HEK293 (cell line): ENCODE measurements at regions not wholly inside any gene's neighbourhood (a gene's known extent, or its start where the extent isn't known, plus 50 kb on each side); places are given as distances from the start of the nearest gene placed in this dataset.

Source experiments
- CTCF ChIA-PET: fragments of 350-600 bp; formaldehyde crosslinking; extraction: SDS; loops from one replicate; lab custom pipeline; 2021; ENCODE audit warnings: antibody characterized with exemption; lab: Yijun Ruan, JAX
- POLR2A ChIA-PET: fragments of 300-600 bp; formaldehyde crosslinking; extraction: SDS; loops from one replicate; lab custom pipeline; 2020; ENCODE audit warnings: antibody characterized with exemption, inconsistent platforms; lab: Yijun Ruan, JAX
- H3K27ac ChIP-seq: fragments of 200-500 bp; sonication (Bioruptor generic); 2 replicates; pipeline ENCODE4 v1.5.1; 2014; ENCODE audit warnings: low read depth, low read length, control low read depth, inconsistent platforms; ENCODE audit errors: extremely low read depth
- H3K36me3 ChIP-seq, 2 experiments: fragments of 200-500 bp in 1 of 2; sonication (Bioruptor generic) in 1 of 2; 1 replicate in 1 of 2; 2 replicates in 1 of 2; pipeline ENCODE4 v1.5.1; 2014 to 2017; ENCODE audit warnings: inconsistent platforms in 2 of 2, low read length in 2 of 2; ENCODE audit not compliant: control insufficient read depth in 2 of 2, insufficient read depth in 1 of 2
- H3K4me1 ChIP-seq: fragments of 200-500 bp; sonication (Bioruptor generic); 2 replicates; pipeline ENCODE4 v1.5.1; 2014; ENCODE audit warnings: mild to moderate bottlenecking, low read length, inconsistent platforms; ENCODE audit not compliant: control insufficient read depth, insufficient read depth
- H3K4me3 ChIP-seq: 2 replicates; pipeline ENCODE4 v1.5.1; 2011; ENCODE audit warnings: low read depth, mild to moderate bottlenecking, control low read depth, low read length, moderate library complexity
- H3K9me3 ChIP-seq: fragments of 200-500 bp; sonication (Bioruptor generic); 2 replicates; pipeline ENCODE4 v1.5.1; 2014; ENCODE audit warnings: low read depth, low read length, inconsistent platforms; ENCODE audit not compliant: control insufficient read depth, insufficient read depth
- BCL11B ChIP-seq: fragments of 450-650 bp; formaldehyde crosslinking; IDR thresholded peaks from 2 replicates; pipeline ENCODE4 v1.5.1; 2016; ENCODE audit warnings: low read depth, missing biosample characterization, missing genetic modification characterization
- FEZF1 ChIP-seq: fragments of 450-650 bp; formaldehyde crosslinking; IDR thresholded peaks from 2 replicates; pipeline ENCODE4 v1.5.1; 2016; ENCODE audit warnings: missing biosample characterization, missing genetic modification characterization
- HOXA7 ChIP-seq: sonication (generic); formaldehyde crosslinking; IDR thresholded peaks from 2 replicates; pipeline ENCODE4 v1.8.1; 2022; ENCODE audit warnings: missing genetic modification reagents, borderline replicate concordance
- KLF17 ChIP-seq: fragments of 450-650 bp; formaldehyde crosslinking; IDR thresholded peaks from 2 replicates; pipeline ENCODE4 v1.5.1; 2016; ENCODE audit warnings: missing biosample characterization, missing genetic modification characterization
- KLF7 ChIP-seq: fragments of 450-650 bp; formaldehyde crosslinking; IDR thresholded peaks from 2 replicates; pipeline ENCODE4 v1.5.1; 2016; ENCODE audit warnings: missing biosample characterization, missing genetic modification characterization, borderline replicate concordance
- SP7 ChIP-seq: fragments of 450-650 bp; formaldehyde crosslinking; IDR thresholded peaks from 2 replicates; pipeline ENCODE4 v1.5.1; 2016; ENCODE audit warnings: missing biosample characterization, missing genetic modification characterization
- YY1 ChIP-seq: fragments of 450-650 bp; formaldehyde crosslinking; IDR thresholded peaks from 2 replicates; pipeline ENCODE4 v1.5.1; 2018; ENCODE audit warnings: missing biosample characterization, missing genetic modification characterization
- ZBTB7A ChIP-seq: fragments of 450-650 bp; formaldehyde crosslinking; IDR thresholded peaks from 2 replicates; pipeline ENCODE4 v1.5.1; 2016; ENCODE audit warnings: low read depth, missing biosample characterization, missing genetic modification characterization
- ZNF133 ChIP-seq: fragments of 450-650 bp; formaldehyde crosslinking; IDR thresholded peaks from 2 replicates; pipeline ENCODE4 v1.5.1; 2016; ENCODE audit warnings: missing biosample characterization, missing genetic modification characterization
- ZNF157 ChIP-seq: fragments of 450-650 bp; formaldehyde crosslinking; IDR thresholded peaks from 2 replicates; pipeline ENCODE4 v1.5.1; 2016; ENCODE audit warnings: missing biosample characterization, missing genetic modification characterization
- ZNF404 ChIP-seq: fragments of 450-650 bp; formaldehyde crosslinking; IDR thresholded peaks from 2 replicates; pipeline ENCODE4 v1.5.1; 2017; ENCODE audit warnings: missing biosample characterization, missing genetic modification characterization
- ZNF501 ChIP-seq: fragments of 450-650 bp; formaldehyde crosslinking; IDR thresholded peaks from 2 replicates; pipeline ENCODE4 v1.5.1; 2016; ENCODE audit warnings: missing biosample characterization, missing genetic modification characterization
- ZNF521 ChIP-seq: fragments of 450-650 bp; formaldehyde crosslinking; IDR thresholded peaks from 2 replicates; pipeline ENCODE4 v1.5.1; 2017; ENCODE audit warnings: missing biosample characterization, mild to moderate bottlenecking, missing genetic modification characterization
- ZNF654 ChIP-seq: fragments of 450-650 bp; formaldehyde crosslinking; IDR thresholded peaks from 2 replicates; pipeline ENCODE4 v1.5.1; 2016; ENCODE audit warnings: low read depth, missing biosample characterization, missing genetic modification characterization
- ZNF658 ChIP-seq: fragments of 450-650 bp; formaldehyde crosslinking; IDR thresholded peaks from 2 replicates; pipeline ENCODE4; 2016; ENCODE audit warnings: missing biosample characterization, missing genetic modification characterization
- ZNF664 ChIP-seq: fragments of 450-650 bp; formaldehyde crosslinking; IDR thresholded peaks from 2 replicates; pipeline ENCODE4 v1.5.1; 2016; ENCODE audit warnings: missing biosample characterization, missing genetic modification characterization
- ZNF76 ChIP-seq: fragments of 450-650 bp; formaldehyde crosslinking; IDR thresholded peaks from 2 replicates; pipeline ENCODE4; 2016; ENCODE audit warnings: low read depth, missing biosample characterization, missing genetic modification characterization, borderline replicate concordance
- ZNF768 ChIP-seq: fragments of 450-650 bp; formaldehyde crosslinking; IDR thresholded peaks from 2 replicates; pipeline ENCODE4 v1.5.1; 2018; ENCODE audit warnings: missing biosample characterization, mild to moderate bottlenecking, missing genetic modification characterization
- ZNF776 ChIP-seq: fragments of 450-650 bp; formaldehyde crosslinking; IDR thresholded peaks from 2 replicates; pipeline ENCODE4 v1.5.0; 2017; ENCODE audit warnings: missing biosample characterization, missing genetic modification characterization, borderline replicate concordance
- ZNF777 ChIP-seq: fragments of 450-650 bp; formaldehyde crosslinking; IDR thresholded peaks from 2 replicates; pipeline ENCODE4 v1.5.1; 2017; ENCODE audit warnings: missing biosample characterization, missing genetic modification characterization, borderline replicate concordance
- ZNF785 ChIP-seq: fragments of 450-650 bp; formaldehyde crosslinking; IDR thresholded peaks from 2 replicates; pipeline ENCODE4 v1.5.1; 2016; ENCODE audit warnings: missing biosample characterization, missing genetic modification characterization
- ZNF792 ChIP-seq: fragments of 450-650 bp; formaldehyde crosslinking; IDR thresholded peaks from 2 replicates; pipeline ENCODE4 v1.5.1; 2016; ENCODE audit warnings: missing biosample characterization, missing genetic modification characterization
- TF ChIP-seq, protein P1 (sequence below): fragments of 450-650 bp; formaldehyde crosslinking; IDR thresholded peaks from 2 replicates; pipeline ENCODE4 v1.5.1; 2016; ENCODE audit warnings: missing biosample characterization, missing genetic modification characterization
- TF ChIP-seq, protein P2 (sequence below): IDR thresholded peaks from 2 replicates; pipeline ENCODE4 v1.6.1; 2011; ENCODE audit warnings: mild to moderate bottlenecking, low read depth, low read length, borderline replicate concordance
- TF ChIP-seq, protein P3 (sequence below): fragments of 450-650 bp; IDR thresholded peaks from 2 replicates; pipeline ENCODE4 v1.5.1; 2018; ENCODE audit warnings: missing biosample characterization, mild to moderate bottlenecking, missing genetic modification characterization
- TF ChIP-seq, protein P4 (sequence below): fragments of 450-650 bp; formaldehyde crosslinking; IDR thresholded peaks from 2 replicates; pipeline ENCODE4 v1.5.1; 2016; ENCODE audit warnings: missing biosample characterization, missing genetic modification characterization, borderline replicate concordance

- H3K9me3 ChIP-seq = no peaks in the 10 kb centered on the region
- H3K4me1 ChIP-seq = no peaks in the 10 kb centered on the region
- TF ChIP-seq ZNF768 (tag by site-specific recombination) = no peak
- no peak for TF ChIP-seq ZNF658
- TF ChIP-seq, protein P1, sequence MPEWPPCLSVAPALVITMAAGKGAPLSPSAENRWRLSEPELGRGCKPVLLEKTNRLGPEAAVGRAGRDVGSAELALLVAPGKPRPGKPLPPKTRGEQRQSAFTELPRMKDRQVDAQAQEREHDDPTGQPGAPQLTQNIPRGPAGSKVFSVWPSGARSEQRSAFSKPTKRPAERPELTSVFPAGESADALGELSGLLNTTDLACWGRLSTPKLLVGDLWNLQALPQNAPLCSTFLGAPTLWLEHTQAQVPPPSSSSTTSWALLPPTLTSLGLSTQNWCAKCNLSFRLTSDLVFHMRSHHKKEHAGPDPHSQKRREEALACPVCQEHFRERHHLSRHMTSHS = no peak
- no peak for TF ChIP-seq HOXA7 (CRISPR knock-in tag)
- TF ChIP-seq, protein P2, sequence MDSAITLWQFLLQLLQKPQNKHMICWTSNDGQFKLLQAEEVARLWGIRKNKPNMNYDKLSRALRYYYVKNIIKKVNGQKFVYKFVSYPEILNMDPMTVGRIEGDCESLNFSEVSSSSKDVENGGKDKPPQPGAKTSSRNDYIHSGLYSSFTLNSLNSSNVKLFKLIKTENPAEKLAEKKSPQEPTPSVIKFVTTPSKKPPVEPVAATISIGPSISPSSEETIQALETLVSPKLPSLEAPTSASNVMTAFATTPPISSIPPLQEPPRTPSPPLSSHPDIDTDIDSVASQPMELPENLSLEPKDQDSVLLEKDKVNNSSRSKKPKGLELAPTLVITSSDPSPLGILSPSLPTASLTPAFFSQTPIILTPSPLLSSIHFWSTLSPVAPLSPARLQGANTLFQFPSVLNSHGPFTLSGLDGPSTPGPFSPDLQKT = no peak
- TF ChIP-seq, protein P3, sequence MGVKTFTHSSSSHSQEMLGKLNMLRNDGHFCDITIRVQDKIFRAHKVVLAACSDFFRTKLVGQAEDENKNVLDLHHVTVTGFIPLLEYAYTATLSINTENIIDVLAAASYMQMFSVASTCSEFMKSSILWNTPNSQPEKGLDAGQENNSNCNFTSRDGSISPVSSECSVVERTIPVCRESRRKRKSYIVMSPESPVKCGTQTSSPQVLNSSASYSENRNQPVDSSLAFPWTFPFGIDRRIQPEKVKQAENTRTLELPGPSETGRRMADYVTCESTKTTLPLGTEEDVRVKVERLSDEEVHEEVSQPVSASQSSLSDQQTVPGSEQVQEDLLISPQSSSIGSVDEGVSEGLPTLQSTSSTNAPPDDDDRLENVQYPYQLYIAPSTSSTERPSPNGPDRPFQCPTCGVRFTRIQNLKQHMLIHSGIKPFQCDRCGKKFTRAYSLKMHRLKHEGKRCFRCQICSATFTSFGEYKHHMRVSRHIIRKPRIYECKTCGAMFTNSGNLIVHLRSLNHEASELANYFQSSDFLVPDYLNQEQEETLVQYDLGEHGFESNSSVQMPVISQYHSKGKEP (tag by site-specific recombination) = no peak
- no peak for TF ChIP-seq ZBTB7A (tag by site-specific recombination)
- no peak for TF ChIP-seq ZNF654 (tag by site-specific recombination)
- TF ChIP-seq ZNF777 = no peak
- TF ChIP-seq KLF17 = no peak
- no peak for TF ChIP-seq ZNF785 (tag by site-specific recombination)
- no peak for TF ChIP-seq ZNF776 (tag by site-specific recombination)
- TF ChIP-seq ZNF792 (tag by site-specific recombination) = no peak
- TF ChIP-seq KLF7 (tag by site-specific recombination) = no peak
- TF ChIP-seq YY1 = no peak
- TF ChIP-seq, protein P4, sequence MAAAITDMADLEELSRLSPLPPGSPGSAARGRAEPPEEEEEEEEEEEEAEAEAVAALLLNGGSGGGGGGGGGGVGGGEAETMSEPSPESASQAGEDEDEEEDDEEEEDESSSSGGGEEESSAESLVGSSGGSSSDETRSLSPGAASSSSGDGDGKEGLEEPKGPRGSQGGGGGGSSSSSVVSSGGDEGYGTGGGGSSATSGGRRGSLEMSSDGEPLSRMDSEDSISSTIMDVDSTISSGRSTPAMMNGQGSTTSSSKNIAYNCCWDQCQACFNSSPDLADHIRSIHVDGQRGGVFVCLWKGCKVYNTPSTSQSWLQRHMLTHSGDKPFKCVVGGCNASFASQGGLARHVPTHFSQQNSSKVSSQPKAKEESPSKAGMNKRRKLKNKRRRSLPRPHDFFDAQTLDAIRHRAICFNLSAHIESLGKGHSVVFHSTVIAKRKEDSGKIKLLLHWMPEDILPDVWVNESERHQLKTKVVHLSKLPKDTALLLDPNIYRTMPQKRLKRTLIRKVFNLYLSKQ (tag by site-specific recombination) = no peak
- TF ChIP-seq ZNF501 (tag by site-specific recombination) = no peak
- no peaks in the 10 kb centered on the region for H3K36me3 ChIP-seq
- ChIA-PET POLR2A (no interaction called here), CTCF (no interaction called here)
- H3K27ac ChIP-seq = no peak overlapping the region
- H3K4me3 ChIP-seq = no peak overlapping the region
Observed at GRCh38 chr4:113838460-113838859, 76.9 kb upstream of the CAMK2D start.

GRCh38 chr4:113837397-113837796 lies 75.9 kb upstream of the CAMK2D start:
- Histone ChIP-seq H3K27ac (no peak overlapping the region), H3K36me3 (no peaks in the 10 kb centered on the region), H3K4me1 (no peaks in the 10 kb centered on the region), H3K9me3 (no peaks in the 10 kb centered on the region), H3K4me3 (no peak overlapping the region)
- ChIA-PET POLR2A (no interaction called here), CTCF (no interaction called here)
- TF ChIP-seq FEZF1 (tag by site-specific recombination) = no peak
- no peak for TF ChIP-seq ZNF404 (tag by site-specific recombination)
- TF ChIP-seq ZNF157 (tag by site-specific recombination) = no peak
- no peak for TF ChIP-seq ZNF76 (tag by site-specific recombination)
- no peak for TF ChIP-seq SP7
- no peak for TF ChIP-seq ZNF521 (tag by site-specific recombination)
- TF ChIP-seq BCL11B (tag by site-specific recombination) = no peak
- TF ChIP-seq ZNF133 (tag by site-specific recombination) = no peak
- TF ChIP-seq ZNF664 (tag by site-specific recombination) = no peak
